GM12878 (cell line): ENCODE measurements at regions not wholly inside any gene's neighbourhood (a gene's known extent, or its start where the extent isn't known, plus 50 kb on each side); places are given as distances from the start of the nearest gene placed in this dataset.

Experiments
- ATAC-seq: fragments of 200-7000 bp; cut with Tn5 transposase; 3 replicates; pipeline ENCODE4 v1.9.1; 2020; ENCODE audit warnings: mild to moderate bottlenecking, moderate library complexity
- BruUV-seq: library from RNA; stranded (reverse); fragments of 400-500 nt; replicated peaks from 2 replicates; lab custom pipeline; 2021; lab: Mats Ljungman, UMichigan
- CTCF ChIA-PET: fragments of 300-600 bp; sonication (Branson Sonifier 250); formaldehyde crosslinking; extraction: SDS; loops from one replicate; lab custom pipeline; 2021; ENCODE audit warnings: inconsistent platforms; lab: Yijun Ruan, JAX
- POLR2A ChIA-PET: fragments of 350-600 bp; formaldehyde crosslinking; extraction: SDS; loops from one replicate; lab custom pipeline; 2021; ENCODE audit warnings: inconsistent platforms; lab: Charles Lee
- RAD21 ChIA-PET: fragments of 300-600 bp; sonication (Branson Sonifier 250); formaldehyde crosslinking; loops from one replicate; lab custom pipeline; 2023; ENCODE audit warnings: antibody characterized with exemption; ENCODE audit not compliant: unreplicated experiment; lab: Charles Lee
- SMC1A ChIA-PET: fragments of 300-600 bp; sonication (Branson Sonifier 250); formaldehyde crosslinking; loops from one replicate; lab custom pipeline; 2023; ENCODE audit not compliant: unreplicated experiment, uncharacterized antibody; lab: Charles Lee
- DNase-seq: peaks from one replicate; pipeline ENCODE4 v3.0.0-alpha.2; 2011; ENCODE audit warnings: low read depth, low spot score
- FAIRE-seq: peaks from 3 replicates; lab custom pipeline; 2011; peaks lifted over from hg19 to GRCh38; lab: Jason Lieb, UNC
- H2AFZ ChIP-seq: 2 replicates; pipeline ENCODE4 v1.6.0; 2011; ENCODE audit warnings: low read depth, low read length, control low read depth; ENCODE audit not compliant: control insufficient read depth
- H3K27ac ChIP-seq: 2 replicates; pipeline ENCODE4 v1.5.1; 2011; ENCODE audit warnings: control low read depth; ENCODE audit not compliant: control insufficient read depth, insufficient read depth
- H3K27me3 ChIP-seq, 2 experiments: replicated peaks in 1 of 2; 2 replicates each; pipeline versions ENCODE4 v1.6.0 to v1.6.1; 2011; ENCODE audit warnings: low read length in 1 of 2; ENCODE audit not compliant: control insufficient read depth in 2 of 2, insufficient read depth in 2 of 2
- H3K36me3 ChIP-seq, 2 experiments: 2 replicates each; pipeline ENCODE4 v1.5.1; 2011; ENCODE audit warnings: low read length in 1 of 2; ENCODE audit not compliant: control insufficient read depth in 2 of 2, insufficient read depth in 2 of 2
- H3K4me1 ChIP-seq: 2 replicates; pipeline ENCODE4 v1.6.1; 2011; ENCODE audit warnings: mild to moderate bottlenecking, low read length, moderate library complexity, mixed read lengths; ENCODE audit not compliant: control insufficient read depth, insufficient read depth
- H3K4me2 ChIP-seq: 2 replicates; pipeline ENCODE4 v1.6.0; 2011; ENCODE audit warnings: control low read depth; ENCODE audit not compliant: control insufficient read depth, insufficient read depth
- H3K4me3 ChIP-seq: fragments of 200-600 bp; sonication (generic); 2 replicates; pipeline ENCODE4 v1.5.1; 2016
- H3K79me2 ChIP-seq: 2 replicates; pipeline ENCODE4 v1.6.0; 2011; ENCODE audit warnings: low read length; ENCODE audit not compliant: control insufficient read depth, insufficient read depth
- H3K9ac ChIP-seq: 2 replicates; pipeline ENCODE4 v1.8.0; 2011; ENCODE audit warnings: low read length, control low read depth, mixed read lengths; ENCODE audit not compliant: control insufficient read depth, insufficient read depth
- H3K9me3 ChIP-seq: replicated peaks from 3 replicates; pipeline ENCODE4 v1.5.1; 2011; ENCODE audit warnings: mild to moderate bottlenecking, low read length; ENCODE audit not compliant: control insufficient read depth, insufficient read depth
- H4K20me1 ChIP-seq: 2 replicates; pipeline ENCODE4 v1.6.0; 2011; ENCODE audit not compliant: control insufficient read depth, insufficient read depth
- ATF7 ChIP-seq: fragments of 450-650 bp; IDR thresholded peaks from 2 replicates; pipeline ENCODE4 v1.6.1; 2016; ENCODE audit warnings: low read depth, mild to moderate bottlenecking
- BCL3 ChIP-seq: IDR thresholded peaks from 2 replicates; pipeline ENCODE4 v1.6.1; 2011; ENCODE audit warnings: borderline replicate concordance, low read depth, mild to moderate bottlenecking, moderate library complexity, low read length; ENCODE audit not compliant: insufficient read depth, poor library complexity, severe bottlenecking
- CREB1 ChIP-seq: IDR thresholded peaks from 2 replicates; pipeline ENCODE4 v1.6.1; 2012; ENCODE audit warnings: low read depth, mild to moderate bottlenecking, inconsistent platforms
- CTCF ChIP-seq, 3 experiments: IDR thresholded peaks in 2 of 3; conservative IDR thresholded peaks in 1 of 3; 2 replicates each; pipeline ENCODE4 v1.5.1; 2011; ENCODE audit warnings: low read depth in 3 of 3, low read length in 3 of 3, mild to moderate bottlenecking in 3 of 3, control low read depth in 2 of 3, moderate library complexity in 2 of 3, inconsistent platforms in 1 of 3, mixed read lengths in 1 of 3; ENCODE audit not compliant: control insufficient read depth in 2 of 3, insufficient read depth in 1 of 3; ENCODE audit errors: extremely low read depth in 1 of 3
- E2F4 ChIP-seq: IDR thresholded peaks from 2 replicates; pipeline ENCODE4 v1.6.1; 2012; ENCODE audit warnings: low read depth, low read length, improper control_type of control experiment
- EED ChIP-seq: sonication (generic); IDR thresholded peaks from 2 replicates; pipeline ENCODE4 v1.6.1; 2016; ENCODE audit warnings: antibody characterized with exemption, low read depth
- ETV6 ChIP-seq, 2 experiments: fragments of 450-650 bp in 1 of 2; IDR thresholded peaks in 1 of 2; conservative IDR thresholded peaks in 1 of 2; 2 replicates each; pipeline ENCODE4 v1.6.1; 2014; ENCODE audit warnings: antibody characterized with exemption in 1 of 2, borderline replicate concordance in 1 of 2, low read depth in 1 of 2, mild to moderate bottlenecking in 1 of 2, moderate library complexity in 1 of 2
- IKZF1 ChIP-seq: fragments of 450-650 bp; conservative IDR thresholded peaks from 2 replicates; pipeline ENCODE4 v1.6.1; 2017; ENCODE audit warnings: antibody characterized with exemption, mild to moderate bottlenecking
- IRF4 ChIP-seq: IDR thresholded peaks from 2 replicates; pipeline ENCODE4 v1.6.1; 2011; ENCODE audit warnings: low read depth, low read length
- MAX ChIP-seq: IDR thresholded peaks from 2 replicates; pipeline ENCODE4 v1.6.1; 2012; ENCODE audit warnings: low read depth, low read length, improper control_type of control experiment
- MYC ChIP-seq: IDR thresholded peaks from 2 replicates; pipeline ENCODE4 v1.6.1; 2011; ENCODE audit warnings: mild to moderate bottlenecking, low read length, moderate library complexity, inconsistent platforms; ENCODE audit not compliant: insufficient read depth, insufficient replicate concordance, insufficient read length, severe bottlenecking
- RB1 ChIP-seq: fragments of 450-650 bp; formaldehyde crosslinking; IDR thresholded peaks from 2 replicates; pipeline ENCODE4 v1.6.1; 2017; ENCODE audit warnings: mild to moderate bottlenecking, borderline replicate concordance
- TCF3 ChIP-seq: IDR thresholded peaks from 2 replicates; pipeline ENCODE4 v1.6.1; 2012; ENCODE audit warnings: low read depth, mild to moderate bottlenecking, low read length, borderline replicate concordance; ENCODE audit not compliant: insufficient read depth
- ZBTB11 ChIP-seq: fragments of 450-650 bp; formaldehyde crosslinking; IDR thresholded peaks from 2 replicates; pipeline ENCODE4 v1.5.0; 2022; ENCODE audit warnings: mild to moderate bottlenecking, missing genetic modification characterization
- ZNF622 ChIP-seq: fragments of 450-650 bp; IDR thresholded peaks from 2 replicates; pipeline ENCODE4 v1.6.1; 2017; ENCODE audit warnings: mild to moderate bottlenecking, inconsistent platforms
- in situ Hi-C: fragments of 300-500 bp; cut with MboI; formaldehyde crosslinking; loops from 9 replicates; pipeline ENCODE4 v1.14.3; 2018; ENCODE audit warnings: mixed read lengths
- intact Hi-C: fragments of 100-400 bp; cut with micrococcal nuclease; formaldehyde crosslinking; loops from one replicate; pipeline ENCODE4 v1.14.2; 2022; ENCODE audit not compliant: unreplicated experiment

- POLR2A ChIA-PET = no interaction called here
- ATAC-seq (no peak), FAIRE-seq (no peak), DNase-seq (no peak)
- H3K9me3 ChIP-seq = no peaks in the 10 kb centered on the region
- H3K27ac ChIP-seq = no peak overlapping the region
- no peaks in the 10 kb centered on the region for H3K36me3 ChIP-seq
- no peaks in the 10 kb centered on the region for H3K4me1 ChIP-seq
- no peak overlapping the region for H3K4me3 ChIP-seq
- no peaks in the 10 kb centered on the region for H3K79me2 ChIP-seq
- CTCF ChIA-PET = no interaction called here
- intact Hi-C loops (no loop called here), in situ Hi-C loops (no loop called here)
- SMC1A ChIA-PET = no interaction called here
- H2AFZ ChIP-seq = no peak overlapping the region
- H3K9ac ChIP-seq = no peak overlapping the region
- H4K20me1 ChIP-seq = no peaks in the 10 kb centered on the region
- H3K27me3 ChIP-seq = no peaks in the 10 kb centered on the region
- RAD21 ChIA-PET = no interaction called here
- H3K4me2 ChIP-seq = no peak overlapping the region
- no TSS peak for BruUV-seq
- TF ChIP-seq TCF3 = no peak
- TF ChIP-seq ETV6 (conservative IDR thresholded peaks at IDR 0.05 in 1 of 2, IDR thresholded peaks at IDR 0.05 in 1 of 2; ENCODE audit: borderline replicate concordance in 1 of 2, low read depth in 1 of 2) = no peak
- no peak for TF ChIP-seq MAX
- TF ChIP-seq ATF7 = no peak
- no peak for TF ChIP-seq IRF4
- no peak for TF ChIP-seq EED
- no peak for TF ChIP-seq CTCF (IDR thresholded peaks at IDR 0.05 in 2 of 3, conservative IDR thresholded peaks at IDR 0.05 in 1 of 3; ENCODE audit: control insufficient read depth in 2 of 3, extremely low read depth in 1 of 3, insufficient read depth in 1 of 3, low read depth in 3 of 3, low read length in 3 of 3)
- no peak for TF ChIP-seq ZBTB11 (CRISPR knock-in tag)
- no peak for TF ChIP-seq BCL3
- TF ChIP-seq IKZF1 = no peak
- no peak for TF ChIP-seq RB1
- TF ChIP-seq ZNF622 = no peak
- TF ChIP-seq E2F4 = no peak
- no peak for TF ChIP-seq MYC
- TF ChIP-seq CREB1 = no peak
Measured at GRCh38 chr2:180144338-180144813, 137.3 kb upstream of the CWC22 start.
